IMR-90 (cell line): ENCODE measurements at regions not wholly inside any gene's neighbourhood (a gene's known extent, or its start where the extent isn't known, plus 50 kb on each side); places are given as distances from the start of the nearest gene placed in this dataset.

Experiments used
- ATAC-seq: fragments of 200-7000 bp; cut with Tn5 transposase; 2 replicates; pipeline ENCODE4 v1.9.1; 2020; ENCODE audit warnings: low read depth, mild to moderate bottlenecking, moderate library complexity
- BruUV-seq: library from RNA; stranded (reverse); fragments of 400-500 nt; replicated peaks from 2 replicates; lab custom pipeline; 2021; lab: Mats Ljungman, UMichigan
- CTCF ChIA-PET: fragments of 300-600 bp; formaldehyde crosslinking; extraction: SDS; loops from one replicate; lab custom pipeline; 2021; ENCODE audit warnings: antibody characterized with exemption; lab: Yijun Ruan, JAX
- POLR2A ChIA-PET: fragments of 300-600 bp; sonication (Branson Sonifier 250); formaldehyde crosslinking; loops from one replicate; lab custom pipeline; 2022; ENCODE audit warnings: antibody characterized with exemption; ENCODE audit not compliant: unreplicated experiment; lab: Charles Lee
- DNase-seq: peaks from one replicate; pipeline ENCODE4 v3.0.0; 2013
- H2AFZ ChIP-seq: replicated peaks from 2 replicates; pipeline ENCODE3; 2013; ENCODE audit warnings: low read length, mild to moderate bottlenecking; ENCODE audit not compliant: poor library complexity
- H2AK5ac ChIP-seq: 2 replicates; pipeline ENCODE4 v1.6.1; 2013; ENCODE audit warnings: low read depth, low read length, inconsistent platforms
- H2AK9ac ChIP-seq: replicated peaks from 2 replicates; pipeline ENCODE3; 2013; ENCODE audit warnings: mild to moderate bottlenecking, low read depth, low read length, moderate library complexity; ENCODE audit not compliant: poor library complexity
- H2BK120ac ChIP-seq: 2 replicates; pipeline ENCODE4 v1.6.1; 2013; ENCODE audit warnings: low read depth, low read length, inconsistent platforms
- H2BK15ac ChIP-seq: 3 replicates; pipeline ENCODE4 v1.6.1; 2013; ENCODE audit warnings: low read depth, low read length, inconsistent platforms
- H2BK20ac ChIP-seq: 2 replicates; pipeline ENCODE4 v1.6.1; 2013; ENCODE audit warnings: low read depth, mild to moderate bottlenecking, inconsistent platforms, low read length, moderate library complexity
- H2BK5ac ChIP-seq: 2 replicates; pipeline ENCODE4 v1.6.1; 2013; ENCODE audit warnings: mild to moderate bottlenecking, low read depth, low read length, inconsistent platforms; ENCODE audit not compliant: poor library complexity, severe bottlenecking
- H3K14ac ChIP-seq: replicated peaks from 2 replicates; pipeline ENCODE4 v1.6.1; 2013; ENCODE audit warnings: low read depth, low read length, inconsistent platforms
- H3K18ac ChIP-seq: 2 replicates; pipeline ENCODE4 v1.6.1; 2013; ENCODE audit warnings: low read depth, low read length, control low read depth
- H3K23ac ChIP-seq: 2 replicates; pipeline ENCODE4 v1.6.1; 2013; ENCODE audit warnings: low read depth, low read length, inconsistent platforms
- H3K27ac ChIP-seq: 2 replicates; pipeline ENCODE4 v1.5.1; 2013; ENCODE audit warnings: mild to moderate bottlenecking, control low read depth, low read length; ENCODE audit not compliant: insufficient read depth
- H3K27me3 ChIP-seq: 2 replicates; pipeline ENCODE4 v1.6.1; 2013; ENCODE audit warnings: low read length; ENCODE audit not compliant: control insufficient read depth, insufficient read depth
- H3K36me3 ChIP-seq: 2 replicates; pipeline ENCODE4 v1.6.1; 2013; ENCODE audit warnings: low read length, mixed read lengths; ENCODE audit not compliant: control insufficient read depth, insufficient read depth
- H3K4ac ChIP-seq: 2 replicates; pipeline ENCODE4 v1.6.1; 2013; ENCODE audit warnings: low read depth, low read length, inconsistent platforms
- H3K4me1 ChIP-seq: 2 replicates; pipeline ENCODE4 v1.6.1; 2013; ENCODE audit warnings: low read length, mixed read lengths; ENCODE audit not compliant: control insufficient read depth, insufficient read depth
- H3K4me2 ChIP-seq: 2 replicates; pipeline ENCODE4 v1.6.1; 2013; ENCODE audit warnings: low read depth, mild to moderate bottlenecking, control low read depth, low read length, moderate library complexity
- H3K4me3 ChIP-seq: 2 replicates; pipeline ENCODE4 v1.5.1; 2013; ENCODE audit warnings: low read depth, mild to moderate bottlenecking, control low read depth, low read length, moderate library complexity; ENCODE audit not compliant: insufficient read depth
- H3K56ac ChIP-seq: 2 replicates; pipeline ENCODE4 v1.6.1; 2013; ENCODE audit warnings: low read length, inconsistent platforms; ENCODE audit not compliant: insufficient read depth; ENCODE audit errors: extremely low read depth
- H3K79me1 ChIP-seq, 2 experiments: 2 replicates each; pipeline ENCODE4 v1.6.1; 2013; ENCODE audit warnings: low read length in 2 of 2, inconsistent platforms in 1 of 2, low read depth in 1 of 2
- H3K9ac ChIP-seq: 2 replicates; pipeline ENCODE4 v1.6.1; 2013; ENCODE audit warnings: low read depth, low read length, control low read depth
- H3K9me1 ChIP-seq: 2 replicates; pipeline ENCODE4 v1.6.1; 2013; ENCODE audit warnings: low read length, inconsistent platforms; ENCODE audit not compliant: insufficient read depth
- H3K9me3 ChIP-seq: 2 replicates; pipeline ENCODE4 v1.6.1; 2013; ENCODE audit warnings: low read length; ENCODE audit not compliant: control insufficient read depth, insufficient read depth
- H4K20me1 ChIP-seq: 2 replicates; pipeline ENCODE4 v1.6.1; 2013; ENCODE audit warnings: low read length, inconsistent platforms; ENCODE audit not compliant: insufficient read depth
- H4K5ac ChIP-seq: 2 replicates; pipeline ENCODE4 v1.6.1; 2013; ENCODE audit warnings: mild to moderate bottlenecking, low read depth, low read length, control low read depth
- H4K8ac ChIP-seq, 2 experiments: 2 replicates each; pipeline ENCODE4 v1.6.1; 2013; ENCODE audit warnings: low read depth in 2 of 2, low read length in 2 of 2, control low read depth in 1 of 2, inconsistent platforms in 1 of 2
- H4K91ac ChIP-seq: 2 replicates; pipeline ENCODE4 v1.6.1; 2013; ENCODE audit warnings: low read depth, low read length, inconsistent platforms; ENCODE audit not compliant: insufficient read depth
- BHLHE40 ChIP-seq: fragments of 150-350 bp; IDR thresholded peaks from 2 replicates; pipeline ENCODE4 v1.6.1; 2016; ENCODE audit warnings: mild to moderate bottlenecking, low read depth, low read length
- CEBPB ChIP-seq: IDR thresholded peaks from 2 replicates; pipeline ENCODE4 v1.6.1; 2012; ENCODE audit warnings: low read depth, low read length, improper control_type of control experiment
- CHD1 ChIP-seq: IDR thresholded peaks from 2 replicates; pipeline ENCODE4 v1.6.1; 2012; ENCODE audit warnings: low read depth, low read length, improper control_type of control experiment
- CTCF ChIP-seq: conservative IDR thresholded peaks from 2 replicates; pipeline ENCODE4 v1.5.1; 2012; ENCODE audit warnings: mild to moderate bottlenecking, low read depth, low read length, improper control_type of control experiment
- FOS ChIP-seq: fragments of 150-350 bp; IDR thresholded peaks from 2 replicates; pipeline ENCODE4 v1.6.1; 2016; ENCODE audit warnings: low read depth, low read length
- MAFK ChIP-seq: IDR thresholded peaks from 2 replicates; pipeline ENCODE4 v1.6.1; 2012; ENCODE audit warnings: low read depth, low read length, improper control_type of control experiment
- MAZ ChIP-seq: IDR thresholded peaks from 2 replicates; pipeline ENCODE4 v1.6.1; 2012; ENCODE audit warnings: low read depth, mild to moderate bottlenecking, low read length, improper control_type of control experiment, moderate library complexity, borderline replicate concordance
- MXI1 ChIP-seq: IDR thresholded peaks from 2 replicates; pipeline ENCODE4 v1.6.1; 2012; ENCODE audit warnings: low read depth, mild to moderate bottlenecking, low read length, moderate library complexity, borderline replicate concordance
- NFE2L2 ChIP-seq: fragments of 150-350 bp; IDR thresholded peaks from 2 replicates; pipeline ENCODE4 v1.6.1; 2016; ENCODE audit warnings: low read depth, mild to moderate bottlenecking, low read length
- POLR2A ChIP-seq: IDR thresholded peaks from 2 replicates; pipeline ENCODE4 v1.6.1; 2012; ENCODE audit warnings: mild to moderate bottlenecking, low read depth, low read length
- RAD21 ChIP-seq: IDR thresholded peaks from 2 replicates; pipeline ENCODE4 v1.6.1; 2012; ENCODE audit warnings: low read length, improper control_type of control experiment
- RCOR1 ChIP-seq: IDR thresholded peaks from 2 replicates; pipeline ENCODE4 v1.6.1; 2012; ENCODE audit warnings: mild to moderate bottlenecking, low read length, improper control_type of control experiment; ENCODE audit not compliant: insufficient replicate concordance
- RFX5 ChIP-seq: IDR thresholded peaks from 2 replicates; pipeline ENCODE4 v1.8.0; 2012; ENCODE audit warnings: low read depth, mild to moderate bottlenecking, low read length, moderate library complexity
- SMC3 ChIP-seq: fragments of 150-350 bp; IDR thresholded peaks from 2 replicates; pipeline ENCODE4 v1.6.1; 2016; ENCODE audit warnings: low read depth, mild to moderate bottlenecking, antibody characterized with exemption, low read length, moderate library complexity
- USF2 ChIP-seq: fragments of 150-350 bp; IDR thresholded peaks from 2 replicates; pipeline ENCODE4 v1.6.1; 2017; ENCODE audit warnings: mild to moderate bottlenecking, antibody characterized with exemption, low read length, low read depth
- WGBS, 2 experiments: methylation state at CpG; one replicate each; pipeline versions ENCODE4 v1.1.5 to v1.1.7; 2013; ENCODE audit warnings: missing lambda C conversion rate in 2 of 2; ENCODE audit not compliant: insufficient read length in 1 of 2; ENCODE audit errors: extremely low coverage in 2 of 2; 5-methylcytosine and 5-hydroxymethylcytosine counted together
- dilution Hi-C: fragments of 300-500 bp; cut with HindIII; formaldehyde crosslinking; loops from one replicate; pipeline ENCODE4 v1.14.3; 2018; ENCODE audit warnings: low sequenced_read_pairs; ENCODE audit not compliant: unreplicated experiment
- in situ Hi-C: fragments of 300-500 bp; cut with MboI; formaldehyde crosslinking; loops from 3 replicates; pipeline ENCODE4 v1.14.3; 2019; ENCODE audit warnings: low sequenced_read_pairs, inconsistent platforms, mixed read lengths
- intact Hi-C: fragments of 100-400 bp; cut with micrococcal nuclease; formaldehyde crosslinking; loops from 2 replicates; pipeline ENCODE4 v1.10.0; 2022

GRCh38 chr20:16974080-16974854 lies 226.1 kb downstream of the OTOR start:
- H3K36me3 ChIP-seq, result no peaks in the 10 kb centered on the region
- H3K4me2 ChIP-seq, result no peak overlapping the region
- H3K4ac ChIP-seq, result no peak overlapping the region
- in situ Hi-C loops (no loop called here), intact Hi-C loops (no loop called here), dilution Hi-C loops (no loop called here)
- no peak overlapping the region for H3K27ac ChIP-seq
- no TSS peak for BruUV-seq
- H4K20me1 ChIP-seq, result no peaks in the 10 kb centered on the region
- 0 out of 2 replicates have a peak, but pooled peaks cover 3% of the 10 kb centered on the region for H3K9me1 ChIP-seq
- POLR2A ChIA-PET, result no interaction called here
- H2BK15ac ChIP-seq, result no peak overlapping the region
- H3K4me3 ChIP-seq, result no peak overlapping the region
- no peak for TF ChIP-seq MXI1
- TF ChIP-seq MAZ, result no peak
- TF ChIP-seq FOS, result no peak
- TF ChIP-seq RFX5, result no peak
- TF ChIP-seq RAD21, result no peak
- no peak for TF ChIP-seq CHD1
- no peak for TF ChIP-seq RCOR1
- no peak for TF ChIP-seq USF2
- no peak for TF ChIP-seq CEBPB
- no peak for TF ChIP-seq MAFK
- TF ChIP-seq POLR2A, result no peak
- no peak for TF ChIP-seq CTCF
- no peak for TF ChIP-seq SMC3
- no peak for TF ChIP-seq NFE2L2
- TF ChIP-seq BHLHE40, result no peak
- H4K8ac ChIP-seq, result no peak overlapping the region
- peaks cover 4% of the 10 kb centered on the region for H3K9me3 ChIP-seq
- no peak overlapping the region for H3K56ac ChIP-seq
- 95% methylated on average over 3 of the region's 20 CpGs; no CpG with 5 or more reads in 1 of the 2 experiments for WGBS, 2 experiments
- DNase-seq (no peak), ATAC-seq (no peak)
- H3K27me3 ChIP-seq, result no peaks in the 10 kb centered on the region
- no peak overlapping the region for H3K18ac ChIP-seq
- no peak overlapping the region for H2BK120ac ChIP-seq
- H2BK20ac ChIP-seq, result no peak overlapping the region
- H3K4me1 ChIP-seq, result no peaks in the 10 kb centered on the region
- H2AK5ac ChIP-seq, result no peak overlapping the region
- no peak overlapping the region for H2AFZ ChIP-seq
- CTCF ChIA-PET, result no interaction called here
- no peak overlapping the region for H2BK5ac ChIP-seq
- peak overlapping the region; percentile 16 for H2AK9ac ChIP-seq
- no peak overlapping the region for H4K91ac ChIP-seq
- H3K14ac ChIP-seq, result no peak overlapping the region
- no peak overlapping the region for H4K5ac ChIP-seq
- H3K79me1 ChIP-seq, result no peaks in the 10 kb centered on the region
- no peak overlapping the region for H3K23ac ChIP-seq
- no peak overlapping the region for H3K9ac ChIP-seq
